Coronary artery (tissue), 2 donors: ENCODE measurements at regions not wholly inside any gene's neighbourhood (a gene's known extent, or its start where the extent isn't known, plus 50 kb on each side); places are given as distances from the start of the nearest gene placed in this dataset.
"Not testable (repeated sequence)": the region's sequence is repeated elsewhere in the genome, so short reads cannot be mapped to it uniquely, and the experiment has no call there.

Experiments used
- DNase-seq: peaks from one replicate; pipeline ENCODE4 v3.0.0-alpha.2; 2017; ENCODE audit warnings: low spot score
- H3K27ac ChIP-seq, 2 donors: fragments of 200-600 bp; sonication (generic); one replicate each; pipeline ENCODE4 v1.5.1; 2016 to 2019
- H3K4me3 ChIP-seq: fragments of 200-600 bp; sonication (generic); 2 replicates; pipeline ENCODE4 v1.5.1; 2016; ENCODE audit warnings: mild to moderate bottlenecking, moderate library complexity
- TF ChIP-seq, protein P1 (sequence below): fragments of 200-600 bp; sonication (generic); IDR thresholded peaks from one replicate; pipeline ENCODE4 v1.5.1; 2019; ENCODE audit warnings: antibody characterized with exemption

GRCh38 chr5:37945446-37945845, 105.6 kb upstream of the GDNF start:
- no peak for DNase-seq
- TF ChIP-seq, protein P1, sequence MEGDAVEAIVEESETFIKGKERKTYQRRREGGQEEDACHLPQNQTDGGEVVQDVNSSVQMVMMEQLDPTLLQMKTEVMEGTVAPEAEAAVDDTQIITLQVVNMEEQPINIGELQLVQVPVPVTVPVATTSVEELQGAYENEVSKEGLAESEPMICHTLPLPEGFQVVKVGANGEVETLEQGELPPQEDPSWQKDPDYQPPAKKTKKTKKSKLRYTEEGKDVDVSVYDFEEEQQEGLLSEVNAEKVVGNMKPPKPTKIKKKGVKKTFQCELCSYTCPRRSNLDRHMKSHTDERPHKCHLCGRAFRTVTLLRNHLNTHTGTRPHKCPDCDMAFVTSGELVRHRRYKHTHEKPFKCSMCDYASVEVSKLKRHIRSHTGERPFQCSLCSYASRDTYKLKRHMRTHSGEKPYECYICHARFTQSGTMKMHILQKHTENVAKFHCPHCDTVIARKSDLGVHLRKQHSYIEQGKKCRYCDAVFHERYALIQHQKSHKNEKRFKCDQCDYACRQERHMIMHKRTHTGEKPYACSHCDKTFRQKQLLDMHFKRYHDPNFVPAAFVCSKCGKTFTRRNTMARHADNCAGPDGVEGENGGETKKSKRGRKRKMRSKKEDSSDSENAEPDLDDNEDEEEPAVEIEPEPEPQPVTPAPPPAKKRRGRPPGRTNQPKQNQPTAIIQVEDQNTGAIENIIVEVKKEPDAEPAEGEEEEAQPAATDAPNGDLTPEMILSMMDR: no peak
- Histone ChIP-seq H3K27ac (no peak overlapping the region), H3K4me3 (no peak overlapping the region)

- not testable (repeated sequence) for H3K4me3 ChIP-seq, DNase-seq, H3K27ac ChIP-seq
Measured at GRCh38 chr5:37943136-37943535, 103.3 kb upstream of the GDNF start.

GRCh38 chr5:37940931-37941623, 101.2 kb upstream of the GDNF start:
- Histone ChIP-seq H3K27ac (no peak overlapping the region), H3K4me3 (no peak overlapping the region)
- TF ChIP-seq, protein P1: no peak
- no peak for DNase-seq

DNA sequence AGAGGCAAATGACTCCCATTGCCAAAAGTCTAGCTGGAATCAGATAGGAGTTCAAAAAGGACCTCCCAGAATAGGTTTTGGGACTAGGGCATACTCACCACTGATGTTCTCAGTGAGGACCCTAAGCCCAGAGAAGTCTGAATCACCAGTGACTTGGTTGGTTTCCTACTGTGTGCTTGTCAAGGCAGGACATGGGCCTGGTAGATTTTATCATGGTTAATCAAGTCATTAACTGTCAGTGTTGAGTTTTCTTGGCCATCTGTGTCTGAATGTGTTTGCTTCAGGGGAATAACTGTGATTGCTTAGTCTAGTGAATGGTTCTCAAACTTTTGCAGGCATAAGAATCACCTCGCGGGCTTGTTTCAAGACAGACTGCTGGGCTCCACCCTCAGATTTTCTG, 99.0 kb upstream of the GDNF start:
- Histone ChIP-seq H3K4me3 (no peak overlapping the region), H3K27ac (no peak overlapping the region)
- DNase-seq: no peak
- TF ChIP-seq, protein P1: no peak

- DNase-seq: no peak
- H3K4me3 ChIP-seq: no peak overlapping the region
- no peak overlapping the region for H3K27ac ChIP-seq
- TF ChIP-seq, protein P1: no peak
Measured at GRCh38 chr5:37938076-37938852, 98.4 kb upstream of the GDNF start.

GRCh38 chr5:37936091-37936490, 96.2 kb upstream of the GDNF start:
- Histone ChIP-seq H3K27ac (no peak overlapping the region), H3K4me3 (no peak overlapping the region)
- DNase-seq: no peak
- TF ChIP-seq, protein P1: no peak

GRCh38 chr5:37933576-37933975, 93.7 kb upstream of the GDNF start:
- no peak for DNase-seq
- TF ChIP-seq, protein P1: no peak
- H3K4me3 ChIP-seq: no peak overlapping the region
- no peak overlapping the region for H3K27ac ChIP-seq
